ENCODE measurements at regions not wholly inside any gene's neighbourhood (a gene's known extent, or its start where the extent isn't known, plus 50 kb on each side); places are given as distances from the start of the nearest gene placed in this dataset.
"Not testable (repeated sequence)": the region's sequence is repeated elsewhere in the genome, so short reads cannot be mapped to it uniquely, and the experiment has no call there.

GRCh38 chr7:106340247-106340596, 55.4 kb upstream of the NAMPT start:
- not testable (repeated sequence) for DNase-seq

DNA sequence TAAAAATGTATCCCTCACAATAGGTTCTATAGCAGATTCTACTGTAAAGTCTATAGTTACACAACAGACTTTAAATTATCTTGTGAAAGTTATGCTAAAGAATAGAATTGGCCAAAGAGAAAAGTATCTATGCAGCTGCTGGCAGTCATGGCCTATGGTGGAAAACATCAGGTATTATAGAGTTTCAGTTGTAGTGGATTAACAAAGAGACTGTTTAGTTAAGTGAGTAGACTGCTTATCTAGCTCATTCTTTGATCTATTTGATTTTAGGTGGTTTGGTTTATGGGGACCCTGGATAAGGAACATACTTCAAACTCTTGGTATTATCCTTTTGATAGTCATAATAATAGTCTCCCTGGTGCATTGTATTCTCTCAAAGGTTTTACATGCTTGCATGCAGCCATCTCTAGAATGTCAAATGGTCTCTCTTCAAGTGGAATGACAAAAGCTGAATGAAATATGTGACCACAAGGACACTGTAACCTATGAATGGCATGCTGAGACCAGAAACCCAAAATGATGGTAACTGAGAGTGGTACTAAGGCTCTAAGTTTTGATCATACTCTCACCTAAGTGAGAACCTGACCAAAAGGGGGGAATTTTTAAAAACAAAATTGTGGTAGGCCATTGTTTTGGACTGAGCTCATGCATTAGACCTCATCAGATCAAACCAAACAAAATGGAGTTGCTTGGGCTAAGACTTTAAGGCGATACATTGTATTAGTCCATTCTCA, 54.9 kb upstream of the NAMPT start:
- no peak for DNase-seq

DNA sequence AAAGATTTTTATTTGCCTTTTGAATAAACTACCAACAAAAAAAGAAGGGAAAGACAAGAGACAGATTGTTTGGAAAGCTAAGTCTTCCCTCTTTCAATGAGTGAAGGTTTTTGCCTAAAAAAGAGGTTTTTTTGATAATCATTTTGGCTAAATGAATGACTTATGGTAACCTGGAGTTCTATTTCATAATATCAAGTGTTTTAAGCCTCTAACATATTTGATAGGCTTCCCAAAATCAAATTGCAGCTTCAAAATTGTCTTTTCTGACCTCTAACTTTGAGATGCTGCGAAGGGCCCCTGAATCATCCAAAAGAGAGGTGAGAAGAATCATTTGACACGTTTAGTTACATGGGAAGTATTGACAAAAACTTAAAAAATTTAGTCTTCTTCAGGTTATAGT, 53.0 kb upstream of the NAMPT start:
- DNase-seq: no peak

DNA sequence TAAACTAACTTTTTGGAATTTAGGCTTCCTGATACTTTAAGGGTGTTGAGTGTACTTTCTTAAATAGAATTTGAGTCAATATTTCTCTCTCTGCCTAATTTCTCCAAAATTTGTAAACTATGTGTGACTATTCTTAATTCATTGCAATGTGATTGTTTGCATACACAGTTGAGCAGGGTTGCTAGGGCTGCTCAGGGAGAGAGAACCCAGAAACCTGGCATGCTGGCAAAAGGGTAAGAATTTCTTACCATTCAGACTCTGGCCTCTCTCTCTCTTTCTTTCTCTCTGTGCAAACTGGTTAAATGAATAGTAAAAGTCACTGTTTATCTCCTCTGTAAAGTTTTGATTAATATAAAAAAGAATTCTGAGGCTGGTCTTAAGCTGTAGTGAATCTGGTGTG, 51.0 kb upstream of the NAMPT start:
- no peak for DNase-seq

Data from suppressor macrophage (primary cell).